ENCODE measurements at regions not wholly inside any gene's neighbourhood (a gene's known extent, or its start where the extent isn't known, plus 50 kb on each side); places are given as distances from the start of the nearest gene placed in this dataset.
"Not testable (repeated sequence)": the region's sequence is repeated elsewhere in the genome, so short reads cannot be mapped to it uniquely, and the experiment has no call there.

DNA sequence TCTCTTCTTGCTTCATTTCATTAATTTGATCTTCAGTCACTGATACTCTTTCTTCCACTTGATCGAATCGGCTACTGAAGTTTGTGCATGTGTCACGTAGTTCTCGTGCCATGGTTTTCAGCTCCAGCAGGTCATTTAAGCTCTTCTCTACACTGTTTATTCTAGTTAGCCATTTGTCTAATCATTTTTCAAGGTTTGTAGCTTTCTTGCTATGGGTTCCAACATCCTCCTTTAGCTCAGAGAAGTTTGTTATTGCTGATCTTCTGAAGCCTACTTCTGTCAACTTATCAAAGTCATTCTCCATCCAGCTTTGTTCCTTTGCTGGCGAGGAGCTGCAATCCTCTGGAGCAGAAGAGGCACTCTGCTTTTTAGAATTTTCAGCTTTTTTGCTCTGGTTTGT is 180.0 kb upstream of the TMEM196 start:
- TF ChIP-seq, protein P1, sequence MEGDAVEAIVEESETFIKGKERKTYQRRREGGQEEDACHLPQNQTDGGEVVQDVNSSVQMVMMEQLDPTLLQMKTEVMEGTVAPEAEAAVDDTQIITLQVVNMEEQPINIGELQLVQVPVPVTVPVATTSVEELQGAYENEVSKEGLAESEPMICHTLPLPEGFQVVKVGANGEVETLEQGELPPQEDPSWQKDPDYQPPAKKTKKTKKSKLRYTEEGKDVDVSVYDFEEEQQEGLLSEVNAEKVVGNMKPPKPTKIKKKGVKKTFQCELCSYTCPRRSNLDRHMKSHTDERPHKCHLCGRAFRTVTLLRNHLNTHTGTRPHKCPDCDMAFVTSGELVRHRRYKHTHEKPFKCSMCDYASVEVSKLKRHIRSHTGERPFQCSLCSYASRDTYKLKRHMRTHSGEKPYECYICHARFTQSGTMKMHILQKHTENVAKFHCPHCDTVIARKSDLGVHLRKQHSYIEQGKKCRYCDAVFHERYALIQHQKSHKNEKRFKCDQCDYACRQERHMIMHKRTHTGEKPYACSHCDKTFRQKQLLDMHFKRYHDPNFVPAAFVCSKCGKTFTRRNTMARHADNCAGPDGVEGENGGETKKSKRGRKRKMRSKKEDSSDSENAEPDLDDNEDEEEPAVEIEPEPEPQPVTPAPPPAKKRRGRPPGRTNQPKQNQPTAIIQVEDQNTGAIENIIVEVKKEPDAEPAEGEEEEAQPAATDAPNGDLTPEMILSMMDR (conservative IDR thresholded peaks at IDR 0.05; ENCODE audit: low read depth in 2 of 2) = not testable (repeated sequence)
- not testable (repeated sequence) for TF ChIP-seq JUNB (IDR thresholded peaks at IDR 0.05; ENCODE audit: unreplicated experiment)

Data from GM23338 (cell line).